Thyroid gland (tissue), 4 donors: ENCODE measurements at regions not wholly inside any gene's neighbourhood (a gene's known extent, or its start where the extent isn't known, plus 50 kb on each side); places are given as distances from the start of the nearest gene placed in this dataset.

ENCODE experiments used
- POLR2A ChIP-seq, 2 donors: fragments of 450-650 bp; IDR thresholded peaks; one replicate each; pipeline ENCODE4 v1.6.1; 2017; ENCODE audit warnings: antibody characterized with exemption in 2 of 2, mild to moderate bottlenecking in 2 of 2, moderate library complexity in 1 of 2
- TF ChIP-seq, protein P1 (sequence below), 6 experiments: fragments of 200-600 bp in 3 of 6; fragments of 450-650 bp in 3 of 6; sonication (generic) in 3 of 6; IDR thresholded peaks; one replicate each; pipeline ENCODE4 v1.5.1; 2016 to 2019; ENCODE audit warnings: antibody characterized with exemption in 6 of 6, mild to moderate bottlenecking in 2 of 6, inconsistent platforms in 1 of 6, moderate library complexity in 1 of 6

DNA sequence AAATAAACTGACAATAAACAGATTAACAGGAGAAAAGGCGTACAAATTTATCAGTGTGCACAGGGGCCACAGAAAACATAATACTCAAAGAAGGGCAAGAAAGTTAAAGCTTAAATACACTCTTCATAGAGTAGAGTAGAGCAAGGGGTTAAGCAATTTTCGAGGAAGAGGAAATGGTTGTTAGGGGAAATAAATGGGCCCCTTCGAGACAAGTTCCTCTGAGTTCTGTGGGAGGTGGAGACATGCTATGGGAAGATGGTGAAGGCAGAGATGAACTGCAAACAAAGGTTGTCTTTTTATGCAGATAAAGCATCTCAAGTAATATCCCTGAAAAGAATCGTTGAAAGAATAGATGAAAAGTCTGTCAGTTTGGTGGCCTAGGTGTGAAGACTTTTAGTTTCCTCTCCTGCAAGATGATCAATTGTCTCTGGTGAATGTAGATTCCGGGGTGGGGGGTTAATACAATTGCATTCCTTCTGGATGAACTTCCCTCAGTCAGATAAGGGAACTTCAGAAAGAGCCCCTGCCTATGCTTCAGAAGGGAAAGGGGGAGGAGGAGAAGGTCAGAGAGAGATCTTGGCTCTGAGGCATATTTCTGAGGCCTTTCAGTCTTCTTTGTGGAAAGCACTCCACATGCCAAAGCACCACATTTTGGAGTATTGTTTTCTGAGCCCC is 127.0 kb downstream of the METTL4 start:
- TF ChIP-seq, protein P1, sequence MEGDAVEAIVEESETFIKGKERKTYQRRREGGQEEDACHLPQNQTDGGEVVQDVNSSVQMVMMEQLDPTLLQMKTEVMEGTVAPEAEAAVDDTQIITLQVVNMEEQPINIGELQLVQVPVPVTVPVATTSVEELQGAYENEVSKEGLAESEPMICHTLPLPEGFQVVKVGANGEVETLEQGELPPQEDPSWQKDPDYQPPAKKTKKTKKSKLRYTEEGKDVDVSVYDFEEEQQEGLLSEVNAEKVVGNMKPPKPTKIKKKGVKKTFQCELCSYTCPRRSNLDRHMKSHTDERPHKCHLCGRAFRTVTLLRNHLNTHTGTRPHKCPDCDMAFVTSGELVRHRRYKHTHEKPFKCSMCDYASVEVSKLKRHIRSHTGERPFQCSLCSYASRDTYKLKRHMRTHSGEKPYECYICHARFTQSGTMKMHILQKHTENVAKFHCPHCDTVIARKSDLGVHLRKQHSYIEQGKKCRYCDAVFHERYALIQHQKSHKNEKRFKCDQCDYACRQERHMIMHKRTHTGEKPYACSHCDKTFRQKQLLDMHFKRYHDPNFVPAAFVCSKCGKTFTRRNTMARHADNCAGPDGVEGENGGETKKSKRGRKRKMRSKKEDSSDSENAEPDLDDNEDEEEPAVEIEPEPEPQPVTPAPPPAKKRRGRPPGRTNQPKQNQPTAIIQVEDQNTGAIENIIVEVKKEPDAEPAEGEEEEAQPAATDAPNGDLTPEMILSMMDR (IDR thresholded peaks at IDR 0.05), result no peak
- TF ChIP-seq POLR2A (IDR thresholded peaks at IDR 0.05), result no peak
